Renal cortical epithelial cell (primary cell): ENCODE measurements at regions not wholly inside any gene's neighbourhood (a gene's known extent, or its start where the extent isn't known, plus 50 kb on each side); places are given as distances from the start of the nearest gene placed in this dataset.
A peak's percentile ranks its signal among the peaks of the same experiment; 100 is the strongest.

Source experiments
- DNase-seq: peaks from one replicate; pipeline ENCODE4 v3.0.0-alpha.2; 2011; ENCODE audit warnings: low read depth

DNA sequence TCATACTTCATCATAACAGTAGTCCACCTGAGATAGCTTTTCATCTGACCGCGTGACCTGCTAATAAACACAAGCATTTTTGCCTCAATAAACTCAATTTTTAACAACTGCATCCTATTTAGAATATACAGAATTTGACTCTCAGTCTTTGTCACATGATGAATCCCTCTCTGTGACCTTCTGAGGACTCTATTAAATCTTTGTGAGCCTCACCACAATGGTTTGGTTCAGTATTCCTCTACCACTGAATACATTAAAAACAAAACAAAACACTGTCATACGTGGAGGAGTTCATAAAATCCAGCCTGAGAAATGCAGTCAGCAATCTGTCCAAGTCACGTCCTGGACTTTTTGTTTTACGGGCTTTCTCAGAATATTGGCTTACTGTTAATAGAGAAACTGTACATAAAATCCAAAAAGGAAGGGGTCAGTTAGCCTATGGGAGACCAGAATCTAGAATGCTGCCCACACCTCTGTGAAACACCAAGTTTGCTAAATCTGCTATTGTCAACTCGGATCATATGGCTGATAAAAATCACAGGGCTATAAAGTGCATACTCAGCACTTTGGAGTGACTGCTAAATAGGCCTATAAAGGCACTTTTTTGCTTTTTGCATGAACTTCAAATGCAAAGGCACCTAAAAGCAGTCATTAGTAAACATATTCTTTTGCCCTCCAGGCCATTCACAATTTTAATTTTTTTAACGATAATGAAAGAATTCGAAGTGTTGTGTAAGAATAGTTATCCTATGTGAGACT is 190.3 kb upstream of the HDDC2 start:
- DNase-seq: no peak

DNA sequence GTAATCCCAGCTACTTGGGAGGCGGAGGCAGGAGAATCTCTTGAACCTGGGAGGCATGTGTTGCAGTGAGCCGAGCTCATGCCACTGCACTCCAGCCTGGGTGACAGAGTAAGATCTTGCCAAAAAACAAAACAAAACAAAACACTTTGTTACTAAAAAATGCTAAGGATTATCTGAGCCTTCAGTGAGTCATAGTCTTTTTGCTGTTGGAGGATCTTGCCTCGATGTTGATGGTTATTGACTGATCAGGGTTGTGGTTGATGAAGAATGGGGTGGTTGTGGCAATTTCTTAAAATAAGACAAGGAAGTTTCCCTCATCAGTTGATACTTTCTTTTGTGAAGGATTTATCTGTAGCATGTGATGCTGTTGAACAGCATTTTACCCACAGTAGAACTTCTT is 196.8 kb upstream of the HDDC2 start:
- no peak for DNase-seq

DNA sequence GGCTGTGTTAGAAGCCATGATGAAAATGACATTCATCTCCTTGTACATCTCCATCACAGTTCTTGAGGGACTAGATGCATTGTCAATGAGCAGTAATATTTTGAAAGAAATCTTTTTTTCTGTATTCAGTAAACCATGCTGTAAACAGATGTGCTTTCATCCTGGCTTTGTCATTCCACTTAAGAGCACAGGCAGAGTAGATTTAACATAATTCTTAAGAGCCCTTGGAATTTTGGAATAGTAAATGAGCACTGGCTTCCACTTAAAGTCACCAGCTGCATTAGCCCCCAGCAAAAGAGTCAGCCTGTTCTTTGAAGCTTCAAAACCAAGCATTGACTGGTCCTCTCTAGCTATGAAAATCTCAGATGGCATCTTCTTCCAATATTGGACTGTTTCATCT is 197.8 kb upstream of the HDDC2 start:
- no peak for DNase-seq

DNA sequence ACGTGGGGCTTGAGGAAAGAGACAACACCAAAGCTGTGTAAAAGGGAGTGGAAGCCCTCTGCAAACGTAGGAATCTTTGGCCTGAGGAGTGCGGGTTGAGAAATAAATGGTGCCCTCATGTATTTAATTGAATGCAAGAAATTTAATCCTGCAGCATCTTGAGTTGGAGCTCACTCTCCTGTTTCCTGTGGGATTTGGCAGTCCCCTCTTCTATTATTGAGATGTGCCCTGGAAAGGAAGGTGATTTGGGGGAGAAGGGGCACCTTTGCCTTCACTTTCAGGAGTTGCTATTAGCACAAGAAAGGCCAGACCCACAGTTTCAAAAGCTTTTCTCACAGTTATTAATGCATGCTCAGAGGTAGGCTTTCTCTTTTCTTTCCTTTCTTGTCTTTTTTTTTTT is 201.4 kb upstream of the HDDC2 start:
- DNase-seq: no peak

DNA sequence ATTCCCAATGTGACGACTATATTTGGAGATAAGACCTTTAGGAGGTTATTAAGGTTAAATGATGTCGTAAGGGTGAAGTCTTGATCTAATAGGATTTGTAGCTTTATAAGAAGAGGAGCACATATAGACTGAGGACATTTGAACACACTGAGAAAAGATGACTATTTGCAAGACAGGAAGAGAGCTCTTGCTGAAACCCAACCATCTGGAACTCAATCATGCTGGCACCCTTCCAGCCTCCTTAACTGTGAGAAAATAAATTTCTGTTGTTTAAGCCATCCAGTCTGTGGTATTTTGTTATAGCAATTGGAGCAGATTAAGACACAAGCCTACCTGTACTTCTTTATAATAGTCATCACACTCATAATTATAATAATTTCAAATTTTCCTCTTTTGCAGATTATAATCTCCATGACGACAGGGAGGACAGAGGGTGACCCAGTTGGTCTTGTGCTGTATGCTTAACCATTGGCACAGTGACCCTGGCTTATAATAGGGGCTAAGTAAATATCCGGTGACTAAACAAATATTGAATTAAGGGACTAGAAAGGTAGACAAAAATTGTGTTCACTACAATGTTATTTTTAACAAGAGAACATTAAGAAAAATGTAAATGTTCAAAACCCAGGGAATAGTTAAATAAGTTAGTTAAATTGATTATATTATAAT is 206.4 kb upstream of the HDDC2 start:
- peak; percentile 70 for DNase-seq

DNA sequence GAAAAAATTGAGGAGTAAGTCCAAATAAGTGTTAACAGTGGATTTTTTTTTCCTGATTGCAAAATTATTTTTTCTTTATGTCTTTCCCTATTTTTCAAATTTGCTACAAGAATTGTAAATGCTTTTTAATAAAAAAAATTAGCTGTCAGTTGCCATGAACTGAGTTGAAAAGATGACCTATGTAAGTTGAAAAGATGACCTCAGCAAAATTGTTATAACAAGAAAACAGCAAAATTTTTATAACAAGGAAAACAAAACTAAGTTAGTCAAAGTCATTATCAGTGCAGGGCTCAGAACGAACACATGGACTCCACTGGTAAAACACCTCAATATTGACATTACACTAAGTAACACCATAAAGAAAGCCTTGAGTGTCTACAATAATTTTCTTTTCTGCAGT is 207.0 kb upstream of the HDDC2 start:
- DNase-seq: no peak

DNA sequence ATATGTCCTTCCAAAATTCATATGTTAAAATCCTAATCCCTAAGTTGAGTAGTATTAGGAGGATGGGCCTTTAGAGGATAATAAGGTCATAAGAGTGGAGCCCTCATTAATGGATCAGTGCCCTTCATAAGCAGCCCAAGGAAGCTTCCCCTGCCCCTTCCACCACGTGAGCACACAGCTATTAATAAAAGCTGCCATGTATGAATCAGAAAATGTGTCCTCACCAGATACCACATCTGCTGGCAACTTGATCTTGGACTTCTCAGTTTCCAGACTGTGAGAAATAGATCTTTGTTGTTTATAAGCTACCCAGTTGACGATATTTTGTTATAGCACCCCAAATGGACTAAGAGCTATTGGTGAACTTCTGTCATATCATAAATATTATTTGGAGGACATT is 207.7 kb upstream of the HDDC2 start:
- DNase-seq: no peak

DNA sequence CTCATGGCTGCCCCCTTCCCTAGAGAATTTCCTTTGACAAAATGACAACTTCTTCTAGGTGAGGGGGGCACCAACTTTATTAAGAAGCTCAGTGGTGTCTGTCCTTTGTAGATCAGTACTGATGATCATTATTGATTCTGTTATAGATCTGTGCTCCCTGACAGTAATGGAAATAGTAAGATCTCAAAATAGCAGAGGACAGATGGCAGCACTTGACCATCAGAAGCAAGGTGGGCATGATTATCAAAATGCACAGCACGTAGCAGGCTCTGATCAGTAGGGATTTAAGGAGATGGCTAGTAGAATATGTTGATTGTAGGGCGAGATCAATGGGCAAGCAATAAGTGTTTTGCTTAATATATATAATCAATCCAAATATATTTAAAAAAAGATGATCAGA is 208.6 kb upstream of the HDDC2 start:
- DNase-seq: no peak

DNA sequence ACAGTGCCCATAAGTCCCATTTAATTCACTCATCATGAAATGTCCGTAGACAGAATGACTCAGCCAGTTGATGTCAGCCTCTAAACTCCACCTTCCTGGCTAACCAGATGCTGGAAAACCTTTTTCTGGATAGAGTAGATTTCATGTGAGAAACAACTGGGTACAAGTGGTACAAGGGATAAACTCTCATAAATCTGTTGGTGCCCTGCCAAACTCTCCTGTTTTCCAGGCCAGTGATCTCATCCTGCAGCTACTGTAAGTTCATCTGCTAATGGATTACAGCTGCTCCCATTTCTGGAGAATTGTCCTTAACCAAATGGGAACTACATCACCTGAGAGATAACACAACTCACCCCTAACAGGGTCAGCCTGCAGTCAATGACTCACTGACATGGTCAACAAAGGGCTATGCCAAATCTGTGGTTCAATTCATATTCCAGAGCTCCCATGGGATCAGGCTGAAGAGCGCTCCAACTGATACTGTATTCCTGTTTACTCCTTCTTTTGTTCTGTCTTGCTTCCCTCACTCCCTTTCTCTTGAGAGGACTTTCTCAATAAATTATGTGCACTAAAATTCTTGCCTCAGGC is 210.1 kb upstream of the HDDC2 start:
- DNase-seq: peak; percentile 47

DNA sequence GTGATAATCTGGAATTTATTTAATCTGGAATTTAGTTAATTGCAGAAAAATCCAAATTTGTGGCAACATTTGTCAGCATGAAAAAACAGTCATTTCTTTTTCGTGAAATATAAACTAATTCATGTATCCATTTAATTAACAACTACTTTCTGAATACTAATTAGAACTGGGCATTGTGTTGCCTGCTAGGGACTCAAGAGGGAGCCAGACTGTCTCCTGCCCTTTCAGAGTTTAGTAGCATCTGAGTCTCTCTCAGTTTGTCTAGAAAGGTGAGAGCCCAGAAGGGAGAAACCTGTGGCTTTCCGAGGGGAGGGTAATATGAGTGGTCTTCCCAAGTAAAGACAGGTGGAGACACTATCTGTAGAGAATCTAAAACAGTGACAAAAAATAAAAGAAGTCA is 210.9 kb upstream of the HDDC2 start:
- DNase-seq: peak; percentile 18

DNA sequence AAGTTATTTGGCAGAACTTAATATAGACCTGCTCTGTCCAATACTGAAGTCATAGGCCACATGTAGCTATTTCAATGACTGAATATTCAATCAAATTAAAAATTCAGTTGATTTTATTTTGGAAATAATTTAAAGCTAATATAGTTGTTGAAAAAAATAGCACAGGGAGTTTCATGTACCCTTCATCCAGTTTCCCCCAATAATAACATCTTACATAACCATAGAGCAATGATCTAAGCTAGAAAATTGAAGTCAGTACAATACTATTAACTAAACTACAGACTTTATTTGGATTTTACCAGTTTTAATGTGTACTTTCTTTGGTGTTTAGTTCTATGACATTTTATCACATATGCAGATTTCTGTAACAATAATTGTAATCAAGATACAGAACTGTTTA is 212.2 kb upstream of the HDDC2 start:
- no peak for DNase-seq

DNA sequence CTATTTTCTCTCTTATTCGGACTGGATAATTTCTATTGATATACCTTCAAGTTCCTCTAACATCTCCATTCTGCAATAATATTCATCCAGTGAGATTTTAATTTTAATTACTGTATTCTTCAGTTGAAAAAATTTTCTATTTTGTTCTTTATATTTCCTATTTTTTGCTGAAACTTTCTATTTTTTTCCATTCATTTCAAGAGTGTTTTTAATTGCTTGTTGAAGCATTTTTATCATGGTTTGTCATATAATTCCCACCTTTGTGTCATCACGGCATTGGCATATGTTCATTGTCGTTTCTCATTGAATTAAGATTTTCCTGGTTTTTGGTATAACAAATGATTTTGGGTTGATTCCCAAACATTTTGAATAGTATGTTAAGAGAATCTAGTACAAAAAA is 214.9 kb upstream of the HDDC2 start:
- no peak for DNase-seq

DNA sequence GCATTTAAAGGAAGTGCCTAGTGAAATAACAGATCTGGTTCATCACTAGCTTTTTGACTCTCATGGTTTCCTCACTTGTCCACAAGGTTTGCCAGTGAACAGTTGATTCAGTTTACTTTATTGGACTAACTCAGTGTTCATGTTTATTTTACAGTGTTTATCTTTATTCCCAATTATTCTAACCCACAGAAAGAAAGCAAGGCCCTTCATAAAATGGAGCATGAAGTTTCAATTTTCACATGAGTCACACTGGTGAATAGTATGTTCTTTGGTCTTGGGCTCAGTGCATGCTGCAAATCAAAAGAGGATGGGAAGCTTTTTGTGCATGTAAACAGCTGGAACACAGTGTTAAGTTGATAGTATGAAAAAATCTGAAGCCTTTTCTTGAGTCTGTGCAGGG is 217.6 kb upstream of the HDDC2 start:
- peak; percentile 13 for DNase-seq

DNA sequence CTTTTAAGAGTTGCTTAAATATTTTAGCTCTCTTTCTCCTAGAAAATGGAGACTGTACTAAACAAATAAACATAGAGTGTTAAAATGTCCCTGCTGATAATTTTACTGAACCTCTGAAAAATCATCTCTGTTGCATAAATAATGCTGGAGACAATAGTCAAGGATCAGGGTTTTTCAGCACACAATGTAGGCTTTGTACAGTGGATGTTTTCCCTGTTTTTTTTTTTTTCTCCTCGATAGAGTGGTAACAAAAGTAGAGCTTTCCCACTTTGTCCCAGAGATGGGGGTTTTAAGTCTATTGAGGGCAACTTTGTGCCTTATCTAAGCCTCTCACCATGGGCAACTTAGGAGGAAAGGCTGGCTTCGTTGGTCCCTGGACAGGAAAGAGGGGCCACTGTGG is 222.6 kb upstream of the HDDC2 start:
- no peak for DNase-seq

DNA sequence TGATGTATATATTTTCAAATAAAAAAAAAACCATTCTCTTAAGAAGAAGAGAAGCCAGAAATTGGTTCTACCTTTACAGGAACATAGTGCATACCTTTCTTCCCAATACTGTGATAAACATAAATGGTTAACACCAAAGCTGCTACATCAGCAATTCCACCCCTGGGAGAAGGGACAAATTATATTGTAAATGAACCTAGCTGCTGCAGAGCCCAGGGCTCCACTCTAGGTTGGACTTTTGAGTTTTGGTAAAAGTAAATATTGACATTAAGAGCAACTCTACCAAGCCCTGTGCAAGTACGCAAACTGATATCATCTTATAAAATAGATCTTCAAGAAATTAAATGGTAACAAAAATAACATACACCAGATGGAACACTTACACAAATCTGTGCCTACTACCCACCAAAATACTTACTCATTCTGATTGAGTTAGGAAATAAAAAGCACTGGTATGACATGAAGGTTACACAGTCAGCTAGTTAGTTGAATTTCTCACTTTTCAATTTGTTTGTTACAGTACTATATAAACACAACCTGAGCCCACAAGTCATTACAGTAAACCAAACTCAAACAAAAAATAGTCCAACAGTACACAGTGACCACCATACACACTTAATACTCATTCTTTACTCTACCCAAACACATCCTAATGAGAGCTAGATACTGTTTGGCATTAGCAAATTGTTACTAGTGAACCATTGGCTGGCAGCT is 223.3 kb upstream of the HEY2 start:
- DNase-seq: no peak

DNA sequence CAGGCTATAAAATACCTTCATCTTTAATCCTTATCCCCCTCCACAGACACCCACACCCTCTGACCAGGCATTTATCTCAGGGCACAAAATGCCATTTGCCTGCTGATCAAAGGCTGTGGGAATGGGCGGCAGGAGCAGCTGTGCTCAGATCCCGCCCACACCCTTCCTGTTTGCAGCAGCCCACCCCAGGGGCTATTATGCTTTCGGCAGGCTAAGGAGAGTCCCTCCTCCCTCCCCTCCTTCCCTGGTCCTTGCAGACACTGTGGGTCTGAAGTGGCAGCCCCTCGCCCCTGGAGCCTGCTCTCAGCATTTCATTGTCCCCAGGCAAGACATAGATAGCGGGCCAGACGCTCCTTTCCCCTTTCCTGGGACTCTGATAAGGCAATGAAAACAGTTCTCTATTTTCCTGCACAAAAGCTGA is 220.8 kb upstream of the HEY2 start:
- DNase-seq: no peak

DNA sequence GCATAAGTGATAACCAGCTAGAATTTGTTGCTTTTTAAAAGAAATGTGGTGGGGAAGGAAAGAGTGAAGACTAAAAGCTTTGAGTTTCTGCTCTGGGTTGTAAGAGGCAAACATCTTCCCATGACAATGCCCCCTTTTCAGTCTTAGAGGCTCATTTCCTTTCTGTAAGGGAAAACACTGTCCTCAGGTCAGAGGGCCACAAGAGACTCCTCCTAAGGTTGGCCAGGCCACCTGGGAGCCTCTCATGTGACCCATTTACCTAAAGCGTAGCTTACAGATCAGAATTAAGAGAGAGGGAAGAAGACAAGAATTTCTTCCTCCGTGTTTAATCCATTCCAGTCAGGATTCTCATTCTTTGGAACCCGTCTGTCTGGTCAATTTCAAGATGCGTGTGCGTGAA is 220.4 kb upstream of the HEY2 start:
- DNase-seq: no peak

DNA sequence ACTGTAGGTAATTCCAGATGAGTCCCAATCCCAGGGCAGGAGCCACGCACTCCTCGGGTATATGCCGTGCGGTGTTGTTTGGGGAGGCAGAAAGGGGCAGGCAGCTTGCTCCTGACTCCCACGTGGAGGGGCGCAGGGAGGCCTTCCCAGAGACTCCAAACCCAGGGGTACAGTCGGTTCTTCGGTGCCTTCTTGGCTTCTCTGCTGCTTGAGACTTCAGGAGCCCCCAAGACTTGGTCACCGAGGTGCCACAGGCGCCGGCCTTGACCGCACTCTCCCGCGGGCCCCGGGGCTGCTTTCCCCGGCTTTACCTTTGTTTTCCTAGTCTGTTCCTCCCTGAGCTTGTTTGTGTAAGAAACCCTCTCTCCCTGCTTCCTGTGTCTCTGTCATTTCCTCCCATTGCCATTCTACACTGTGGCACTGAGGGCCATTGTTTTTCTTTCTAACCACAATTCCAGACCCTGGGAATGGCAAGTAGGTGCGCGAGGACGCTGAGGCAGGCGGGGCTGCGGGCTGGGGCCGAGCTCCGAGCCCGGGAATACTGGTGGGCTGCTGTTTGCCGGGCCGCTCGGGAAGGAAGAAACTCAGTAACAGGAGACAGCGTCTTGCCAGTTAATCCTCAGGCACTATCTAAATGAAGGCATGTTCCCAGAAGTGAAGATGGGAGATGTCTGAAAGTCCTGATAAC is 215.6 kb upstream of the HEY2 start:
- DNase-seq: peak; percentile 28

DNA sequence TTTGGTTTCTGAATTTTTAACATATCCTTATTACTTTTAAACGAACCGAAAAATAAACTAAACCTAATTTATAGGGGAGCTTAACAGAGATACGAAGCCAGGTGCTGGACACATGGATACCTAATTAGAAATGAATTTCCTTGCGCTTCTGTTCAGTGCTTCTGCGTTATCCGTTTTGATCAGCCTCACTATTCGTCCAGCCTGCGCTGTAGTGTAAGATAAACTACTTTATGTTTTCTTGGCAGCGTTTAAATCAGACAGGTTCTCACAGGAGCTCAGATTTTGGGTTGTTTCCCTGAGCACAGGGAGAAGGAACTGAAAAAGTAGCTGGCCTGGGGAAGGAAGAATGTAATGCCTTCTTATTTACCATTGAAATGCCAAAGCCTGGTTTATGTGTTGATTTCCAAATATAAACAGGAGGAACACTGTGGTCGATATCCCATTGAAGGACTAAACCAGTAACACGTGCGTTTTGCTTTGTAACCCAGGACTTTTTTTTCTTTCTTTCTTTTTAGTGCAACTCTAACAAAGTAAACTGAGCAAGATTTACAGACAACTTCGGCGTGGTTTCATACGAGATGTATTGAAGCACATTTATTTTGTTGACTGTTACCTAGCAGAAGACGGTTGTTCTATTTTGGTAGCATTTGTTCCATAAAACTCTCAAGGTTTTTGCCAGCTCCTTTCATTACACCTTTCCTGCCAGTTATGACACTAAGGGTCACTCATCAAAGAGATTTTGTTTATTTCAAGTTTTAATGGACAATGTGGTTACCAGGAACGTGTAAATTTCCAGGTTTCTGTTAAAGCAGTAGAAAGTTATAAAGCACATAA is 214.8 kb upstream of the HEY2 start:
- DNase-seq: no peak

DNA sequence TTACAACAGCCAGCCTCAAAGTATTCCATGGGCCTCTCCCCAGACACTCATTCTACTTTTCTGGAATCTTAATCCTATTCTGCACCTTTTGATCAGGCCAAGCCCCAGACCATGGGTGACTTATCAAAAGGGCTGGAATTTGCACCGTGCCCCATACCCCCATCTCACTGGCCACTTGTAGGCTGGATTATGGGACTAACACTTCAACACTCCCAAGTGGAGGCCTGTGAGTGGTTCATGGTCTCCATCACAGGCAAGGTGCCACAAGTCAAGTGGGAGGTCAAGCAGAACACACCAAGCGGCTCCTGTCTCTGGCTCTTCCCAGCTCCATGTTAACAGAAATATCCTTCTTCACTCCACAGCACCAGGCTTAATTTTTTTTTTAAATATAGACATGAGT is 212.3 kb upstream of the HEY2 start:
- no peak for DNase-seq

DNA sequence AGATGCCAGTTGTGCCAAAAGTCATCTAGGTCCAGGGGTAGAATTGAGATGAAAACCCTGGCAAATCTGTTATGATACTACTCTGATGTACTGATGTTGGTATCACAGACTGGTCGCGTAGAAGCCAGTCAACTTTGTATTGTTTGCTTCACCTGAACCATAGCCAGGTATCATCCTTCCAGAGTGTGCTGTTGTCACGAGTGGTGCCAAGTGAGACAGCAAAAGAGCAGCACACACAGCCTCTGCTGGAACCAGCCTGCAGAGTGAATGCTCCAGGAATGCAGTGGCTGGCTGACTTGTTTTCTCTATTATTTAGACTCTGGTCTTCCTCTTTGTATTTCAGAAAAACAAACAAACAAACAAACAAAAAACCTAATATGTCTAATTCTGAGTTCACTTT is 209.5 kb upstream of the HEY2 start:
- DNase-seq: no peak
